Type B pancreatic cell (in vitro differentiated cells): ENCODE measurements at regions not wholly inside any gene's neighbourhood (a gene's known extent, or its start where the extent isn't known, plus 50 kb on each side); places are given as distances from the start of the nearest gene placed in this dataset.
"Not testable (repeated sequence)": the region's sequence is repeated elsewhere in the genome, so short reads cannot be mapped to it uniquely, and the experiment has no call there.

Experiments used
- DNase-seq: peaks from one replicate; pipeline ENCODE4 v3.0.0; 2021; ENCODE audit warnings: mixed read lengths; ENCODE audit not compliant: unreplicated experiment; ENCODE audit errors: extremely low spot score
- H3K27ac Mint-ChIP-seq: 2 replicates; pipeline ENCODE4 v1.8.0; 2021; ENCODE audit warnings: mild to moderate bottlenecking, mixed read lengths
- H3K27me3 Mint-ChIP-seq: 2 replicates; pipeline ENCODE4 v1.8.0; 2021; ENCODE audit warnings: mixed read lengths
- H3K36me3 Mint-ChIP-seq: 2 replicates; pipeline ENCODE4 v1.8.0; 2021; ENCODE audit warnings: mixed read lengths
- H3K4me1 Mint-ChIP-seq: one replicate; pipeline ENCODE4 v1.8.0; 2021; ENCODE audit warnings: mixed read lengths; ENCODE audit not compliant: unreplicated experiment
- H3K4me3 Mint-ChIP-seq: 2 replicates; pipeline ENCODE4 v1.8.0; 2021; ENCODE audit warnings: mild to moderate bottlenecking, mixed read lengths
- H3K9me3 Mint-ChIP-seq: 2 replicates; pipeline ENCODE4 v1.8.0; 2021; ENCODE audit warnings: mixed read lengths
- CTCF ChIP-seq: fragments of 200-600 bp; sonication (generic); conservative IDR thresholded peaks from 2 replicates; pipeline ENCODE4 v1.5.0; 2021; ENCODE audit warnings: antibody characterized with exemption, mild to moderate bottlenecking

GRCh38 chr2:128668946-128669345, 350.3 kb upstream of the HS6ST1 start:
- no peak overlapping the region for H3K27ac Mint-ChIP-seq
- H3K4me1 Mint-ChIP-seq: peaks cover 11% of the 10 kb centered on the region
- H3K36me3 Mint-ChIP-seq: no peaks in the 10 kb centered on the region
- H3K27me3 Mint-ChIP-seq: peaks cover 4% of the 10 kb centered on the region
- no peak overlapping the region for H3K4me3 Mint-ChIP-seq
- H3K9me3 Mint-ChIP-seq: no peaks in the 10 kb centered on the region
- no peak for DNase-seq
- no peak for TF ChIP-seq CTCF

- H3K27me3 Mint-ChIP-seq: peaks cover 4% of the 10 kb centered on the region
Measured at GRCh38 chr2:128670066-128670465, 351.4 kb upstream of the HS6ST1 start.

GRCh38 chr2:128671981-128672757, 353.5 kb upstream of the HS6ST1 start:
- H3K27me3 Mint-ChIP-seq, DNase-seq: not testable (repeated sequence)

More at GRCh38 chr2:128670066-128670465, 351.4 kb upstream of the HS6ST1 start:
- TF ChIP-seq CTCF: no peak
- peaks cover 5% of the 10 kb centered on the region for H3K4me1 Mint-ChIP-seq
- H3K27ac Mint-ChIP-seq: no peak overlapping the region
- no peaks in the 10 kb centered on the region for H3K9me3 Mint-ChIP-seq
- H3K4me3 Mint-ChIP-seq: no peak overlapping the region
- DNase-seq: no peak
- no peaks in the 10 kb centered on the region for H3K36me3 Mint-ChIP-seq

GRCh38 chr2:128679680-128680079, 361.0 kb upstream of the HS6ST1 start:
- not testable (repeated sequence) for H3K4me1 Mint-ChIP-seq, H3K4me3 Mint-ChIP-seq, H3K9me3 Mint-ChIP-seq, H3K27ac Mint-ChIP-seq, H3K27me3 Mint-ChIP-seq, H3K36me3 Mint-ChIP-seq, DNase-seq

More at GRCh38 chr2:128671981-128672757, 353.5 kb upstream of the HS6ST1 start:
- not testable (repeated sequence) for H3K4me1 Mint-ChIP-seq, H3K9me3 Mint-ChIP-seq, H3K36me3 Mint-ChIP-seq, H3K4me3 Mint-ChIP-seq, H3K27ac Mint-ChIP-seq

GRCh38 chr2:128681507-128681906, 362.8 kb upstream of the HS6ST1 start:
- TF ChIP-seq CTCF: peak; percentile 30
- no peaks in the 10 kb centered on the region for H3K36me3 Mint-ChIP-seq
- H3K27ac Mint-ChIP-seq: no peak overlapping the region
- no peak for DNase-seq
- no peak overlapping the region for H3K4me3 Mint-ChIP-seq
- peaks cover 7% of the 10 kb centered on the region for H3K4me1 Mint-ChIP-seq
- H3K9me3 Mint-ChIP-seq: peaks cover 6% of the 10 kb centered on the region
- H3K27me3 Mint-ChIP-seq: no peaks in the 10 kb centered on the region

- no peaks in the 10 kb centered on the region for H3K36me3 Mint-ChIP-seq
- H3K4me3 Mint-ChIP-seq: no peak overlapping the region
- TF ChIP-seq CTCF: no peak
- peaks cover 6% of the 10 kb centered on the region for H3K9me3 Mint-ChIP-seq
- DNase-seq: no peak
- no peaks in the 10 kb centered on the region for H3K27me3 Mint-ChIP-seq
- H3K27ac Mint-ChIP-seq: peak overlapping the region; percentile 33
- peaks cover 7% of the 10 kb centered on the region for H3K4me1 Mint-ChIP-seq
Measured at GRCh38 chr2:128682266-128682665, 363.6 kb upstream of the HS6ST1 start.
